GM23338 (cell line): ENCODE measurements at regions not wholly inside any gene's neighbourhood (a gene's known extent, or its start where the extent isn't known, plus 50 kb on each side); places are given as distances from the start of the nearest gene placed in this dataset.
A peak's percentile ranks its signal among the peaks of the same experiment; 100 is the strongest.

Experiments
- ATAC-seq: fragments of 200-7000 bp; cut with Tn5 transposase; 3 replicates; pipeline ENCODE4 v1.9.1; 2020
- DNase-seq: peaks from one replicate; pipeline ENCODE4 v3.0.0-alpha.2; 2015; ENCODE audit warnings: low spot score
- H2AFZ ChIP-seq: fragments of 200-600 bp; sonication (generic); 2 replicates; pipeline ENCODE4 v1.8.0; 2016; ENCODE audit warnings: antibody characterized with exemption, mild to moderate bottlenecking, moderate library complexity
- H3F3A ChIP-seq: fragments of 200-600 bp; sonication (generic); replicated peaks from 2 replicates; pipeline ENCODE4 v1.8.0; 2017; ENCODE audit warnings: antibody characterized with exemption, mixed run types, low read depth
- H3K27ac ChIP-seq: fragments of 200-600 bp; sonication (generic); 2 replicates; pipeline ENCODE4 v1.6.1; 2016; ENCODE audit warnings: low read depth
- H3K27me3 ChIP-seq: fragments of 200-600 bp; sonication (generic); 2 replicates; pipeline ENCODE4 v1.8.0; 2016; ENCODE audit warnings: mild to moderate bottlenecking, mixed run types, moderate library complexity; ENCODE audit not compliant: insufficient read depth
- H3K36me3 ChIP-seq: fragments of 200-600 bp; sonication (generic); 2 replicates; pipeline ENCODE4 v1.8.0; 2016; ENCODE audit warnings: mild to moderate bottlenecking; ENCODE audit not compliant: insufficient read depth
- H3K4me1 ChIP-seq: fragments of 200-600 bp; sonication (generic); 2 replicates; pipeline ENCODE4 v1.8.0; 2016; ENCODE audit warnings: mild to moderate bottlenecking, moderate library complexity; ENCODE audit not compliant: insufficient read depth
- H3K4me2 ChIP-seq: fragments of 200-600 bp; sonication (generic); 2 replicates; pipeline ENCODE4 v1.7.1; 2017; ENCODE audit warnings: mixed run types
- H3K4me3 ChIP-seq: fragments of 200-600 bp; sonication (generic); 2 replicates; pipeline ENCODE4 v1.6.1; 2016; ENCODE audit warnings: mixed run types
- H3K79me2 ChIP-seq: fragments of 200-600 bp; sonication (generic); replicated peaks from 2 replicates; pipeline ENCODE4 v1.8.0; 2017; ENCODE audit warnings: mild to moderate bottlenecking; ENCODE audit not compliant: insufficient read depth
- H3K9me2 ChIP-seq: fragments of 200-600 bp; sonication (generic); 2 replicates; pipeline ENCODE4 v1.8.0; 2017; ENCODE audit not compliant: insufficient read depth
- H4K20me1 ChIP-seq: fragments of 200-600 bp; sonication (generic); replicated peaks from 2 replicates; pipeline ENCODE4 v1.8.0; 2017; ENCODE audit warnings: mild to moderate bottlenecking; ENCODE audit not compliant: insufficient read depth
- H3K27ac Mint-ChIP-seq: 2 replicates; pipeline ENCODE4 v1.8.0; 2020; ENCODE audit warnings: inconsistent platforms, mild to moderate bottlenecking, moderate library complexity, mixed read lengths
- H3K27me3 Mint-ChIP-seq: 3 replicates; pipeline ENCODE4 v1.8.0; 2022; ENCODE audit warnings: low read depth, mild to moderate bottlenecking, moderate library complexity, mixed read lengths, inconsistent platforms; ENCODE audit not compliant: insufficient read depth, poor library complexity
- H3K36me3 Mint-ChIP-seq: 3 replicates; pipeline ENCODE4 v1.8.0; 2021; ENCODE audit warnings: low read depth, mild to moderate bottlenecking, inconsistent platforms, moderate library complexity, mixed read lengths
- H3K4me1 Mint-ChIP-seq: 3 replicates; pipeline ENCODE4 v1.8.0; 2020; ENCODE audit warnings: mild to moderate bottlenecking, inconsistent platforms, mixed read lengths
- H3K4me3 Mint-ChIP-seq: 3 replicates; pipeline ENCODE4 v1.8.0; 2021; ENCODE audit warnings: moderate library complexity, mild to moderate bottlenecking, inconsistent platforms, mixed read lengths
- H3K9me3 Mint-ChIP-seq: 3 replicates; pipeline ENCODE4 v1.8.0; 2020; ENCODE audit warnings: moderate library complexity, mild to moderate bottlenecking, inconsistent platforms, mixed read lengths
- CREB1 ChIP-seq: fragments of 250-450 bp; sonication (Bioruptor Pico); IDR thresholded peaks from 2 replicates; pipeline ENCODE4 v1.5.0; 2020; ENCODE audit warnings: low read depth, mild to moderate bottlenecking, moderate library complexity
- CTCF ChIP-seq, 2 experiments: fragments of 200-600 bp in 1 of 2; sonication (generic) in 1 of 2; conservative IDR thresholded peaks; 2 replicates each; pipeline versions ENCODE4 v1.5.1 to v1.6.1; 2016 to 2017; ENCODE audit warnings: antibody characterized with exemption in 2 of 2, low read depth in 2 of 2, mild to moderate bottlenecking in 2 of 2, moderate library complexity in 1 of 2
- ETS1 ChIP-seq: IDR thresholded peaks from 2 replicates; pipeline ENCODE4 v1.6.1; 2016; ENCODE audit warnings: antibody characterized with exemption
- EZH2 ChIP-seq: fragments of 200-600 bp; sonication (generic); IDR thresholded peaks from one replicate; pipeline ENCODE4 v1.8.0; 2017; ENCODE audit warnings: antibody characterized with exemption, mild to moderate bottlenecking, low read depth; ENCODE audit not compliant: unreplicated experiment
- EZH2phosphoT487 ChIP-seq: fragments of 200-600 bp; sonication (generic); IDR thresholded peaks from one replicate; pipeline ENCODE4 v1.8.1; 2018; ENCODE audit warnings: antibody characterized with exemption; ENCODE audit not compliant: unreplicated experiment
- JUNB ChIP-seq: IDR thresholded peaks from one replicate; pipeline ENCODE4 v1.6.1; 2016; ENCODE audit warnings: antibody characterized with exemption; ENCODE audit not compliant: unreplicated experiment
- NANOG ChIP-seq: IDR thresholded peaks from 2 replicates; pipeline ENCODE4 v1.6.1; 2016; ENCODE audit warnings: antibody characterized with exemption, borderline replicate concordance
- POLR2AphosphoS5 ChIP-seq: IDR thresholded peaks from 2 replicates; pipeline ENCODE4 v1.6.1; 2016; ENCODE audit warnings: antibody characterized with exemption, low read depth
- REST ChIP-seq: IDR thresholded peaks from one replicate; pipeline ENCODE4 v1.6.1; 2018; ENCODE audit warnings: antibody characterized with exemption; ENCODE audit not compliant: unreplicated experiment
- STAT1 ChIP-seq: IDR thresholded peaks from one replicate; pipeline ENCODE4 v1.6.1; 2016; ENCODE audit warnings: antibody characterized with exemption; ENCODE audit not compliant: unreplicated experiment
- ZNF114 ChIP-seq: fragments of 250-450 bp; sonication (Bioruptor Pico); IDR thresholded peaks from 2 replicates; pipeline ENCODE4 v1.5.0; 2020; ENCODE audit warnings: mild to moderate bottlenecking, moderate library complexity
- ZNF331 ChIP-seq: fragments of 250-450 bp; sonication (Bioruptor Pico); IDR thresholded peaks from 2 replicates; pipeline ENCODE4 v1.5.0; 2020; ENCODE audit warnings: low read depth, mild to moderate bottlenecking, moderate library complexity
- ZNF462 ChIP-seq: fragments of 250-450 bp; sonication (Bioruptor Pico); IDR thresholded peaks from 2 replicates; pipeline ENCODE4 v1.5.0; 2020; ENCODE audit warnings: mild to moderate bottlenecking, moderate library complexity

GRCh38 chr12:78330131-78330530 lies 499.4 kb downstream of the NAV3 start (continued):
- TF ChIP-seq EZH2phosphoT487: no peak

GRCh38 chr12:78331181-78331580 lies 500.5 kb downstream of the NAV3 start:
- Histone ChIP-seq H3K4me3 (no peak overlapping the region), H3K4me1 (no peaks in the 10 kb centered on the region), H3K36me3 (no peaks in the 10 kb centered on the region), H3K4me2 (no peak overlapping the region), H3F3A (no peaks in the 10 kb centered on the region), H3K27me3 (no peaks in the 10 kb centered on the region), H3K9me2 (no peaks in the 10 kb centered on the region), H3K27ac (no peak overlapping the region), H4K20me1 (no peaks in the 10 kb centered on the region), H3K79me2 (no peaks in the 10 kb centered on the region), H2AFZ (no peak overlapping the region)
- no peak for TF ChIP-seq JUNB
- TF ChIP-seq CREB1 (CRISPR knock-in tag): no peak
- TF ChIP-seq ZNF114: no peak
- TF ChIP-seq STAT1: no peak
- no peak for TF ChIP-seq POLR2AphosphoS5
- TF ChIP-seq ZNF462 (CRISPR knock-in tag): no peak
- no peak for TF ChIP-seq EZH2
- TF ChIP-seq REST: no peak
- TF ChIP-seq NANOG: no peak
- TF ChIP-seq CTCF (conservative IDR thresholded peaks at IDR 0.05; ENCODE audit: low read depth in 2 of 2): no peak
- TF ChIP-seq ETS1: no peak
- TF ChIP-seq ZNF331 (CRISPR knock-in tag): no peak
- no peak for TF ChIP-seq EZH2phosphoT487
- ATAC-seq: no peak
- no peaks in the 10 kb centered on the region for H3K36me3 Mint-ChIP-seq
- H3K4me1 Mint-ChIP-seq: peaks cover 4% of the 10 kb centered on the region; the same call in 2 of the 3 replicates
- no peaks in the 10 kb centered on the region for H3K9me3 Mint-ChIP-seq
- H3K27me3 Mint-ChIP-seq: peaks cover 2% of the 10 kb centered on the region
- DNase-seq: peak; percentile 17
- no peak overlapping the region for H3K4me3 Mint-ChIP-seq
- H3K27ac Mint-ChIP-seq: no peak overlapping the region
